ENCODE measurements at regions not wholly inside any gene's neighbourhood (a gene's known extent, or its start where the extent isn't known, plus 50 kb on each side); places are given as distances from the start of the nearest gene placed in this dataset.

DNA sequence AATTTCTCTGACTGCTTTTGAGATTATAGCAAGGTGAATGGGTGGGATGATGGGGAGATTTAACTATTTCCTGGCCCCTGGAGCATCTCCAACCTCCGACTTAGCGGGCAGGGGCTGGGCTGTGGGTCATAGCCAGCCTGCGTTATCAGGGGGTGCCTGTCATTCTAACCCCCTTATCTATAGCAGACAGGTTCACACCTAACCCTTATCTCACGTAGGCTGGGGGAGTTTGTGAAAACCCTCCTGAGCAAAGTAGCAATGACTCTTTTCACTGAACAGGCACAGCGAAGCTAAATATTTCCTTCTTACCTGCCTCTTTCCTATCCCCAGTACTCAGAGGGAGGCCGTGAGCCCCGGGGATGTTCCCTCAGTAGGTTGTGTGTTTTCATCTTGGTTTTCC lies 511.4 kb upstream of the B3GAT1 start:
- no peak overlapping the region for H3K27ac ChIP-seq (ENCODE audit: low read depth, low read length)
- peaks cover 44% of the 10 kb centered on the region for H3K27me3 ChIP-seq (ENCODE audit: insufficient read depth, low read length)
- ChIA-PET CTCF (no interaction called here), RAD21 (ENCODE audit: low non-redundant PET in 1 of 2, low total read pairs in 2 of 2, uncharacterized antibody in 2 of 2, unreplicated experiment in 2 of 2) (no interaction called here), POLR2A (no interaction called here)
- no peak overlapping the region for H3K9ac ChIP-seq (ENCODE audit: low read length)
- no peaks in the 10 kb centered on the region for H3K9me3 ChIP-seq (ENCODE audit: control insufficient read depth in 1 of 2, insufficient read depth in 1 of 2, low read depth in 1 of 2, low read length in 2 of 2)
- no peaks in the 10 kb centered on the region for H3K4me1 ChIP-seq (ENCODE audit: control insufficient read depth in 1 of 2, insufficient read depth in 2 of 2, low read length in 2 of 2)
- DNase-seq (ENCODE audit: low read depth, low spot score): no peak
- H4K20me1 ChIP-seq (ENCODE audit: insufficient read depth): no peaks in the 10 kb centered on the region
- intact Hi-C loops (cut with micrococcal nuclease): no loop called here
- no peaks in the 10 kb centered on the region for H3K9me2 ChIP-seq (ENCODE audit: insufficient read depth)
- H3K79me2 ChIP-seq (ENCODE audit: insufficient read depth, low read length): no peaks in the 10 kb centered on the region
- TF ChIP-seq CBX3 (IDR thresholded peaks at IDR 0.05; ENCODE audit: low read depth) (no peak), RAD21 (IDR thresholded peaks at IDR 0.05; ENCODE audit: low read depth) (no peak), SRF (IDR thresholded peaks at IDR 0.05; ENCODE audit: low read depth) (no peak), POLR2A (IDR thresholded peaks at IDR 0.05; ENCODE audit: borderline replicate concordance, extremely low read depth, insufficient read depth, insufficient read length) (no peak), TCF7L2 (IDR thresholded peaks at IDR 0.05; ENCODE audit: borderline replicate concordance, extremely low read depth, insufficient read depth, insufficient read length) (no peak)
- TF ChIP-seq, protein P1, sequence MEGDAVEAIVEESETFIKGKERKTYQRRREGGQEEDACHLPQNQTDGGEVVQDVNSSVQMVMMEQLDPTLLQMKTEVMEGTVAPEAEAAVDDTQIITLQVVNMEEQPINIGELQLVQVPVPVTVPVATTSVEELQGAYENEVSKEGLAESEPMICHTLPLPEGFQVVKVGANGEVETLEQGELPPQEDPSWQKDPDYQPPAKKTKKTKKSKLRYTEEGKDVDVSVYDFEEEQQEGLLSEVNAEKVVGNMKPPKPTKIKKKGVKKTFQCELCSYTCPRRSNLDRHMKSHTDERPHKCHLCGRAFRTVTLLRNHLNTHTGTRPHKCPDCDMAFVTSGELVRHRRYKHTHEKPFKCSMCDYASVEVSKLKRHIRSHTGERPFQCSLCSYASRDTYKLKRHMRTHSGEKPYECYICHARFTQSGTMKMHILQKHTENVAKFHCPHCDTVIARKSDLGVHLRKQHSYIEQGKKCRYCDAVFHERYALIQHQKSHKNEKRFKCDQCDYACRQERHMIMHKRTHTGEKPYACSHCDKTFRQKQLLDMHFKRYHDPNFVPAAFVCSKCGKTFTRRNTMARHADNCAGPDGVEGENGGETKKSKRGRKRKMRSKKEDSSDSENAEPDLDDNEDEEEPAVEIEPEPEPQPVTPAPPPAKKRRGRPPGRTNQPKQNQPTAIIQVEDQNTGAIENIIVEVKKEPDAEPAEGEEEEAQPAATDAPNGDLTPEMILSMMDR (IDR thresholded peaks at IDR 0.05 in 2 of 3, conservative IDR thresholded peaks at IDR 0.05 in 1 of 3; ENCODE audit: borderline replicate concordance in 1 of 3, insufficient read depth in 1 of 3, low read depth in 2 of 3, low read length in 2 of 3): no peak
- TF ChIP-seq, protein P2, sequence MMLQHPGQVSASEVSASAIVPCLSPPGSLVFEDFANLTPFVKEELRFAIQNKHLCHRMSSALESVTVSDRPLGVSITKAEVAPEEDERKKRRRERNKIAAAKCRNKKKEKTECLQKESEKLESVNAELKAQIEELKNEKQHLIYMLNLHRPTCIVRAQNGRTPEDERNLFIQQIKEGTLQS (IDR thresholded peaks at IDR 0.05): no peak
- no peaks in the 10 kb centered on the region for H3K36me3 ChIP-seq (ENCODE audit: control insufficient read depth in 1 of 2, insufficient read depth in 2 of 2, low read length in 2 of 2)
- no peak overlapping the region for H3K4me2 ChIP-seq (ENCODE audit: low read length)
- H3K4me3 ChIP-seq (replicated peaks in 1 of 2; ENCODE audit: low read depth in 1 of 2, low read length in 2 of 2): no peak overlapping the region
- no TSS peak for BruUV-seq (replicated peaks)
- ATAC-seq: no peak
- no peak overlapping the region for H2AFZ ChIP-seq (ENCODE audit: low read depth, low read length, poor library complexity, severe bottlenecking)

DNA sequence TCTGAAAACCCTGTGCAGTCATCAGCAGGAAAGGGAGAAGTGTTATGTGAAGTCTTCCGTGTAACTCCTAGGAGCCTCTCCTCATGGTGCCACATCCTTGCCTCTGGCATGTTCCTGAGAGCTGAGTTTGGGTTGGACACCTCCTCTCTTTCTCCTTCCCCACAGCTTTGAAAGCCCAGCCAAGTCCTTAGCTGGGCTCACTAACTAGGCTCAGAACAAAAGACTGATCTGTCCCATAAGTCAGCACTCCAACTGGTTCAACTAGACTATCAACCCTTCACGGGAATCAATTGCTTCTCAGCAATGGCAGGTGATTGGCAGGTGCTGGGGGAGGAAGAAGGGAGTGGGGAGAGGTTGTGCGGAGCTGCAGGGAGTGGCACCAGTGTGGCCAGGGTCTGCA lies 509.9 kb upstream of the B3GAT1 start:
- intact Hi-C loops (cut with micrococcal nuclease): no loop called here
- ATAC-seq: no peak
- no peak for TF ChIP-seq CBX3 (IDR thresholded peaks at IDR 0.05; ENCODE audit: low read depth)
- TF ChIP-seq ELF1 (IDR thresholded peaks at IDR 0.05; ENCODE audit: borderline replicate concordance, low read depth): no peak
- TF ChIP-seq, protein P3, sequence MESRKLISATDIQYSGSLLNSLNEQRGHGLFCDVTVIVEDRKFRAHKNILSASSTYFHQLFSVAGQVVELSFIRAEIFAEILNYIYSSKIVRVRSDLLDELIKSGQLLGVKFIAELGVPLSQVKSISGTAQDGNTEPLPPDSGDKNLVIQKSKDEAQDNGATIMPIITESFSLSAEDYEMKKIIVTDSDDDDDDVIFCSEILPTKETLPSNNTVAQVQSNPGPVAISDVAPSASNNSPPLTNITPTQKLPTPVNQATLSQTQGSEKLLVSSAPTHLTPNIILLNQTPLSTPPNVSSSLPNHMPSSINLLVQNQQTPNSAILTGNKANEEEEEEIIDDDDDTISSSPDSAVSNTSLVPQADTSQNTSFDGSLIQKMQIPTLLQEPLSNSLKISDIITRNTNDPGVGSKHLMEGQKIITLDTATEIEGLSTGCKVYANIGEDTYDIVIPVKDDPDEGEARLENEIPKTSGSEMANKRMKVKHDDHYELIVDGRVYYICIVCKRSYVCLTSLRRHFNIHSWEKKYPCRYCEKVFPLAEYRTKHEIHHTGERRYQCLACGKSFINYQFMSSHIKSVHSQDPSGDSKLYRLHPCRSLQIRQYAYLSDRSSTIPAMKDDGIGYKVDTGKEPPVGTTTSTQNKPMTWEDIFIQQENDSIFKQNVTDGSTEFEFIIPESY (IDR thresholded peaks at IDR 0.05; ENCODE audit: extremely low read depth, insufficient replicate concordance, low read length): no peak
- TF ChIP-seq, protein P1 (IDR thresholded peaks at IDR 0.05 in 2 of 3, conservative IDR thresholded peaks at IDR 0.05 in 1 of 3; ENCODE audit: borderline replicate concordance in 1 of 3, insufficient read depth in 1 of 3, low read depth in 2 of 3, low read length in 2 of 3): no peak
- TF ChIP-seq SIN3A (IDR thresholded peaks at IDR 0.05; ENCODE audit: low read depth): no peak
- no peak for TF ChIP-seq EGR1 (IDR thresholded peaks at IDR 0.05; ENCODE audit: low read depth)
- TF ChIP-seq FOSL1 (IDR thresholded peaks at IDR 0.05; ENCODE audit: low read depth): no peak

More for the DNA sequence above, 509.9 kb upstream of the B3GAT1 start:
- ChIA-PET CTCF (no interaction called here), POLR2A (no interaction called here), RAD21 (ENCODE audit: low non-redundant PET in 1 of 2, low total read pairs in 2 of 2, uncharacterized antibody in 2 of 2, unreplicated experiment in 2 of 2) (no interaction called here)
- H3K4me3 ChIP-seq (replicated peaks in 1 of 2; ENCODE audit: low read depth in 1 of 2, low read length in 2 of 2): no peak overlapping the region
- no peaks in the 10 kb centered on the region for H3K79me2 ChIP-seq (ENCODE audit: insufficient read depth, low read length)
- H3K4me1 ChIP-seq (ENCODE audit: control insufficient read depth in 1 of 2, insufficient read depth in 2 of 2, low read length in 2 of 2): no peaks in the 10 kb centered on the region
- no TSS peak for BruUV-seq (replicated peaks)
- no peak for DNase-seq (ENCODE audit: low read depth, low spot score)
- H3K9me2 ChIP-seq (ENCODE audit: insufficient read depth): no peaks in the 10 kb centered on the region
- peaks cover 48% of the 10 kb centered on the region for H3K27me3 ChIP-seq (ENCODE audit: insufficient read depth, low read length)
- H3K4me2 ChIP-seq (ENCODE audit: low read length): no peak overlapping the region
- H2AFZ ChIP-seq (ENCODE audit: low read depth, low read length, poor library complexity, severe bottlenecking): no peak overlapping the region
- no peaks in the 10 kb centered on the region for H3K9me3 ChIP-seq (ENCODE audit: control insufficient read depth in 1 of 2, insufficient read depth in 1 of 2, low read depth in 1 of 2, low read length in 2 of 2)
- no peaks in the 10 kb centered on the region for H3K36me3 ChIP-seq (ENCODE audit: control insufficient read depth in 1 of 2, insufficient read depth in 2 of 2, low read length in 2 of 2)
- H3K9ac ChIP-seq (ENCODE audit: low read length): no peak overlapping the region
- no peak overlapping the region for H3K27ac ChIP-seq (ENCODE audit: low read depth, low read length)
- H4K20me1 ChIP-seq (ENCODE audit: insufficient read depth): no peaks in the 10 kb centered on the region

Data from HCT116 (cell line).